ENCODE measurements at regions not wholly inside any gene's neighbourhood (a gene's known extent, or its start where the extent isn't known, plus 50 kb on each side); places are given as distances from the start of the nearest gene placed in this dataset.
"Not testable (repeated sequence)": the region's sequence is repeated elsewhere in the genome, so short reads cannot be mapped to it uniquely, and the experiment has no call there.

DNA sequence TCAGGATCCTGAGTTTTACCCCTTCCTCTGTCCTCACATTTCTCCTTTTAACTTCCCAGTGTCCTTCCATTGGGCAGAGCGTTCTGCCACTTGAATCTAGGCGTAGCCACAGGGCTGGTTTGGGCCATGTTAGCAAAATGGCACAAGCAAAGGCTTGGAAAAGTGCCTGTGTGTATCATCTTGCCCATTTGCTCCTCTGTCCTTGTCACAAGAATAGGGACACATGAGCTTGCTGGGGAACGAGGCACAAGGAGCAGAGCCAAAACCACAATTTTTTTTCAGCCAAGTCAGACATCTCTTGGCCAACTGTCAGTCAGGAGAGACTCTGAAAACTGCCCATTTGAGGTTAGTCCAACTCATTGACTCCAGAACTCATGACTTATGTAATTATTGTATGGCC lies 285.2 kb downstream of the ZNF248 start:
- DNase-seq (ENCODE audit: low spot score): no peak

DNA sequence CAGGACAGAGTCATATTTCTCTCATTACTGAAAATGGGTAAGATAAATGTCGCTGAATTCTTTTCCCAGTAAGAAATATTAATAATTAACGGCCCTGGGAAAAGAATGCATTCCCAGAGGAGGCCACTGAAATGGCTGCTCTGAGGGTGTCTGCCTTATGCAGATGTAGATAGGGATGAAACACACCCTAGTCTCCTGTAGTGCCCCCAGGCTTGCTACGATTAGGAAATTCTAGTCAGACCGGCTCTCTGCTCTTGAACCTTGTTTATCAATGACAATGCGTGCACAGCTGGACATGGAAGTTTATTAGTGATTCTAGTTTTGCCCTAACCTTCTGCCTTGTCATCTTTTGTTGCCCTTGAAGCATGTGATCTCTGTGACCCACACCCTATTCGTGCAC lies 291.1 kb downstream of the ZNF248 start:
- DNase-seq (ENCODE audit: low spot score): no peak

DNA sequence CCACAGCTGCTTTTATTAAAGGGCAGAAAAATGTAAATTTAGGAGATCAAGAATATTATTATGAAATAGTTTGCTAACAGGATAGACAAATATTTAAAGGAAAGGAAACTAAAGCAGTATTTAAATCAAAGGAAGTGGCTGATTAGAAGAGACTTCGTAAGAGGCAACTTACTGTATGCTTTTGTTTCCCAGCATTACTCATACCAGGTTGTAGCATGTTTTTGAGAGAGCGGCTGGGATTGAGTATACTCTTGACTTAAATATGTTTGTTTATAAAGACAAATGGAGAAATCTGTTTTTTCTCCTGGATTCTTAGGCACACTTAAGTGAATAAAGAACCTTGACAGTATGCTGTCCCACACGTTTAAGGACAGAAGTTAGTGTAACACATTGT lies 293.7 kb downstream of the ZNF248 start:
- no peak for DNase-seq (ENCODE audit: low spot score)

DNA sequence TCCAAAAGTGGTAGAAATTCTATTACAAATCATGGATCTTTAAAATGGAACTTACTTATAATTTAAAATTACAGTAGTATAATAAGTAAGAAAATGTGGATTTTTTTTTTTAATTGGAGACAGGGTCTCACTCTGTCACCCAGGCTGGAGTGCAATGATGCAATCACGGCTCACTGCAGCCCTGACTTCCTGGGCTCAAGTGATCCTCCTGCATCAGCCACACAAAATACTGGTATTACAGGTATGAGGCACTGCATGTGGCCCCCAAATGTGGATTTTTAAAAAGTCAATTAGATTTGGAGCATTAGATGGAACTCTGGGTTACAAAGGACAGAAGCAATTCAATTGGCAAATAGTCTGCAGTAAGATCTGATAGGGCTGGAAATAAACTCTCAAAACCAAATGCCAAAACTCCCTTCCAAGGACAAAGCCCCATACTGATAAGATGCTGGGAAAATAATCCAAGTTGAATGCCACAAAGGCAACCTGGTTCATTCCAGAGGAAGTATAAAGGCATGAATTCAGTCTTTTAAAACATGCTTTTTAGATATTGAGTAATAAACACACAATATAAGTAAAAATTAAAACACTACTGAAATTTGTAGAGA lies 294.2 kb downstream of the ZNF248 start:
- DNase-seq (ENCODE audit: low spot score): no peak

DNA sequence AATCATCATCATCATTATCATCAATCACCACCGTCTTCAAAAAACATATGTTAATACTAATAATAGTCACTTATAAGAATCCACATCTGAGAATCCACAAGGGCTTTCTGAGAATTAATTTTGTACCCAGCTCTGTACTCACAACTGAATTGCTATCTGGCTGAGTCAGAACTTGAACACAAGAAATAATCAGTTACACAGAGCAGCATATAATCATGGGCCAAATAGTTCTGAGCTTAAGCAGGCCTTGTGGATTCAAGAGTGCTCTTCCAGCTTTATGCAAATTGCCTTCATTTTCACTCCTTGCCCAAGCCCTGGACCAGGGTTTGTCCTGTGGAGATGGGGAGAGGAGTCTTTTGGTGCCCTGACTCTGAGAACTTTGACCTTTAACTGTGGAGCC lies 304.5 kb downstream of the ZNF248 start:
- DNase-seq (ENCODE audit: low spot score): no peak

DNA sequence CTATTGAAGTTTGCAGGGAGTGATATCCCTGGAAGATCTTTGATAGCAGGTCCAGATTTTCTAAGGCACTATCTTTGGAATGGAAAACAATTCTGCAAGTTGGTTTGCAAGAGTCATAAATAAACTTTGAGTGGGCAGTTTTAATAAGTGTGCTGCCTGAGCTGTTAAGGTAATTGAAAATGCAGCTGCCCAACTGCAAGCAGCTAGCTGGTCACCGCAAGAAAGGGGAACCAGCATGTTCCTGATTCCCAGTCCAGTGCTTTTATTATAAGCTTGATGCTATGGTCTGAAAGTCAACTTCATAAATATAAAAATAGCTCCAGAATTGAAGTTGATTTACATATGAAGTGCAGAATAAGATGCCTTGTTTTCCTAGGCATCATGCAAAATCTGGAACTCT lies 308.4 kb downstream of the ZNF248 start:
- DNase-seq (ENCODE audit: low spot score): no peak

DNA sequence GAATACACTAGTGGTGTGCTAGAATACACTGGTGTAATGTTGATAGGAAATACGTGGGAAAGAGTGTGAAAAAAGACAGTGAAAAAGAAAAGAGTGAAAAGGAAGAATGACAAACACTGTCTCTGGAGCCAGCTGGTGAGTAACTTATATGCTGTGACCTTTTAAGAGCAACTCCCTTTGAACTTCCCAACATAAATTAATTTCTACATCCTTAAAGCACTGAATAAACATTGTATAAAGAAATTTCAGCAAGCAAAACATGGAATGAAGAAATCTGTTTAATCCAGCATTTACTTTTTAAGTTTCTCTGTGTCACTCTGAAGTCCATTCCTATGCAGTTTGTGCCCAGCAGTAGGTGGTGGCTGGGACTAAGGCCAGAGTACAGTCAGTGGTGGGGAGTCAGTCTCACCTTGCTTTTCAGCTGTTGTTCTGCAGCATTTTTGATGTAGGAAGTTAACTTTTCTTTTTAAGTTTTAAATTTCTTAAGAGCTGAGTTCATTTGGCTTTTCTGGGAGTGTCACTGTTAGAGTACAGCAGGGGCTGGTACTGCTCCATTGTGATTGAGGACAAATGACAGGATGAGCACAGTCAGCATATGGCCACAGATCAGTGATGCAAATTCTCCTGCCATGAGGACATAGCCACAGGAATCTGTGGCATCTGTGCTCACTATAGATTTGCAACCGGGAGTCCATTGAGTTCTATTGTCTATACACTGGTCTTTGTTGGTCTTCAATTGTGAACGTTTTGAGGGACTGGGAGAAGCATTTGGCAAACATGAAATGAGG lies 321.8 kb downstream of the ZNF248 start:
- DNase-seq (ENCODE audit: low spot score): no peak

DNA sequence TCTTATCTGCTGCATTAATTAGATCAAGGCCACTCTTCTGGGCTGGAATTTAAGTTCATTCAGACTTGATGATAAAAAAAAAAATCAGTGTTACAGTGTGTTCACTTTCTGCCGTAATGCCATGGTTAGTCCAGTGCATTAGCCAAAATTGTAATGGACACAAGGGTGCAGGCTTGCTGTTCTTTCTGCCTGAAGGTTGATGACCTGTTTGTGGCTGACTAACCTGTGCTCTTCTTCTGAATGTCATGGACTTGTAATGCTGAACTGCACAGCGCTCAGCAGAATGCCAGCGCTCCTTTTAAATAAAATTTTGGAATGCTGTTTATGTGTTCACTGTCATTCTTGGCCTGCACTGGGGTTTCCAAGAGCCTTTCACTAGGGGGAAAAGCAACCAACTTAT lies 323.2 kb downstream of the ZNF248 start:
- no peak for DNase-seq (ENCODE audit: low spot score)

DNA sequence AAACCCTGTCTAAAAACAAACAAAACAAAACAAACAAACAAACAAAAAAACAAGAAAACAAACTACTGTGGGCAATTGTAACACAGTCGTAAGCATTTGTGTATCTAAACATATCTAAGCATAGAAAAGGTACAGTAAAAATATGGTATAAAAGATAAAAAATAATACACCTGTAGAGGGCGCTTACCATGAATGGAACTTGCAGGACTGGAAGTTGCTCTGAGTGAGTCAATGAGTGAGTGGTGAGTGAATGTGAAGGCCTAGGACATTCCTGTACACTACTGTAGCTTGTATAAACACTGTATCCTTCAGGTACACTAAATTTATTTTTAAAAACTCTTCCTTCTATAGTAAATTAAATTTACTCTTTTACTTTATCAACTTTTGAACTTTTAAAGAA lies 332.0 kb downstream of the ZNF248 start:
- DNase-seq (ENCODE audit: low spot score): peak; percentile 41

DNA sequence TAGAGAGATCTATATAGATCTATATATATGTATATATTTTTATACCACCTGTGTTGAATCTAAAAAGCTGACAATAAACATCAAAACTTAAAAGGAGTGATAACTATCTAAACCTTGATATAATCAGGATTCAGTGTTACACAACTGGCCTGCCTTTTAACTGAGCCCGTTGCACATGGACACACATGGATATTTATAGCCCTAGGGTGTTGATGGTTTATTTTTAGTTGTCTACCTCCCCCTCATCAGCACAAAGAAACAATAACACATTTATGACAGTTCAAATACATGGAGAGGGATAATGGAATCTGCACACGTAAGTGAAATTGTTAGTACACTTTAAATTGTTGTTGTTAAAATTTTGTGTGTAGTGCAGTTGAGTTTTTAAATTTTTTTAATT lies 336.9 kb downstream of the ZNF248 start:
- no peak for DNase-seq (ENCODE audit: low spot score)

DNA sequence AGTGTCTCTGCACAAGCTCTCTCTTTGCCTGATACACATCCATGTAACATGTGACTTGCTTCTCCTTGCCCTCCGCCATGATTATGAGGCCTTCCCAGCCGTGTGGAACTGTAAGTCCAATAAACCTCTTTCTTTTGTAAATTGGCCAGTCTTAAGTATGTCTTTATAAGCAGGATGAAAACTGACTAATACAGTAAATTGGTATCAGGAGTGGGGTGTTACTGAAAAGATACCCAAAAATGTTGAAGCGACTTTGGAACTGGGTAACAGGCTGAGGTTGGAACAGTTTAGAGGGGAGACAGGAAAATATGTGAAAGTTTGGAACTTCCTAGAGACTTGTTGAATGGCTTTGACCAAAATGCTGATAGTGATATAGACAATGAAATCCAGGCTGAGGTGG lies 346.9 kb downstream of the ZNF248 start:
- not testable (repeated sequence) for DNase-seq (ENCODE audit: low spot score)

DNA sequence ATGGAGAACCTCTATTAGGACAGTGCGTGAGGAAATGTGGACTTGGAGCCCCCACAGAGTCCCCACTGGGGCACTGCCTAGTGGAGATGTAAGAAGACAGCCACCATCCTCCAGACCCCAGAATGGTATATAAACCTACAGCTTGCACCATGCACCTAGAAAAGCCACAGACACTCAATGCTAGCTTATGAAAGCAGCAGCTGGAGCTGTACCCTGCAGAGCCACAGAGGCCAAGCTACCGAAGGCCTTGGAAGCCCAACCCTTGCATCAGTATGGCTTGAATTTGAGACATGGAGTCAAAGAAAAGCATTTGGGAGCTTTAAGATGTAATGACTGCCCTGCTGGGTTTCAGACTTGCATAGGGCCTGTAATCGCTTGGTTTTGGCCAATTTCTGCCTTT lies 361.3 kb downstream of the ZNF248 start:
- no peak for DNase-seq (ENCODE audit: low spot score)

DNA sequence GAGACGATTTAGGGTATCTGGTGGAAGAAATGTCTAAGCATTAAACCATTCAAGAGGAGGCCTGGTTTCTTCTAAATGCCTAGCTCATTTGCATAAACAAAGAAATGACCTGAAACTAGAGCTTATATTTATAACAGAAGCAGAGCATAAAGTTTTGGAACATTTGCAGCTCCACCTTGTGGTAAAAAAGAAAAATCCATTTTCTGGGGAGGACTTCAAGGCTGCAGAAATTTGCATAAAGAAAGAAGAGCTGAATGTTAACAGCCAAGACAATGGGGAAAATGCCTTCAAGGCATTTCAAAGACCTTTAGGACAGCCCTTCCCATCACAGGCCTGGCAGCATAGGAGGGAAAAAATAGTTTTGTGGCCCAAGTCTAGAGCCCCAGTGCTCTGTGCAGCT lies 362.0 kb downstream of the ZNF248 start:
- DNase-seq (ENCODE audit: low spot score): peak; percentile 65

DNA sequence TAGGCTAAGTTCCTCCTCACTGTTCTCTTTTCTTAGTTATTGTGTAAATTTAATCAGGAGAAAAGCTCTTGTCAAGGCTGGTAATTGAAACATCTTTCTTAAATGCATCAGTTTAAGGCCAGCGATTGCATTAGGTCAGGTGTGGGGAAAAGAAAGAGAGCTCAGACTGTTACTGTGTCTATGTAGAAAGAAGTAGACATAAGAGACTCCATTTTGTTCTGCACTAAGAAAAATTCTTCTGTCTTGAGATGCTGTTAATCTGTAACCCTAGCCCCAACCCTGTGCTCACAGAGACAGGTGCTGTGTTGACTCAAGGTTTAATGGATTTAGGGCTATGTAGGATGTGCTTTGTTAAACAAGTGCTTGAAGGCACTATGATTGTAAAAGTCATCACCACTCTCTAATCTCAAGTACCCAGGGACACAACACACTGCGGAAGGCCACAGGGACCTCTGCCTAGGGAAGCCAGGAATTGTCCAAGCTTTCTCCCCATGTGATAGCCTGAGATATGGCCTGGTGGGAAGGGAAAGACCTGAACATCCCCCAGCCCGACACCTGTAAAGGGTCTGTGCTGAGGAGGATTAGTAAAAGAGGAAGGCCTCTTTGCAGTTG lies 364.1 kb downstream of the ZNF248 start:
- DNase-seq (ENCODE audit: low spot score): not testable (repeated sequence)

DNA sequence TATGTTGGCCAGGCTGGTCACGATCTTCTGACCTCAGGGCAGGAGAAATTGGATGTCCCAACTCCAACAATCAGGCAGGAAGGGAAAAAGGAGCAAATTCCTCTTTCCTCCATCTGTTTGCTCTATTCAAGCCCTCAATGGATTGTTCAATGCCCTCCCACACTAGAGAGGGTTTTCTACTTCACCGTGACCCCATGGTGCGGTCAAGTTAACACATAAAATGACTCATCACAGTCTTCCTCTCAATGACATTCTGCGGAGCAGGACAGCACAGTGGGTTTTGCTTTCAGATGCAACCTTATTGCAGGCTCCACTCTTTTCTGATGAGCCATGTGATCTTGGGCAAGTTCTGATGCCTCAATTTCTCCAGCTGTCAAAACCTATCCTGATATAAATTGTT lies 364.9 kb downstream of the ANKRD30A start:
- no peak for DNase-seq (ENCODE audit: low spot score)

DNA sequence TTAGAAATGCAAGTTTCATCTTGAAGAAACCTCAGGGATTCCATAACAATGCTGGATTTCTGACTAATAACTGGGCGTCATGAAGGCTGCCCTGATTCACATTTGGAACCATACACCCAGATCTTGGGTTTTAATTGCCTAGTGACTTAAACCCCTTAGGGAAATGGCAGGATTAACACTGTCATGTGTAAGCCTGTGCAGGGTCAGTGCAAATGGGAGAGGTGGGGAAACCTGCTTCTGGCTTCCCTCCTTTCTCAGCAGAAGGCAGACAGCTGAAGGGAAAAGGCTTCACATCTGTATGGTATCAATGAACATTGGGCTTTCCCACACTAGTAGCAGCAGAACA lies 364.2 kb downstream of the ANKRD30A start:
- DNase-seq (ENCODE audit: low spot score): no peak

DNA sequence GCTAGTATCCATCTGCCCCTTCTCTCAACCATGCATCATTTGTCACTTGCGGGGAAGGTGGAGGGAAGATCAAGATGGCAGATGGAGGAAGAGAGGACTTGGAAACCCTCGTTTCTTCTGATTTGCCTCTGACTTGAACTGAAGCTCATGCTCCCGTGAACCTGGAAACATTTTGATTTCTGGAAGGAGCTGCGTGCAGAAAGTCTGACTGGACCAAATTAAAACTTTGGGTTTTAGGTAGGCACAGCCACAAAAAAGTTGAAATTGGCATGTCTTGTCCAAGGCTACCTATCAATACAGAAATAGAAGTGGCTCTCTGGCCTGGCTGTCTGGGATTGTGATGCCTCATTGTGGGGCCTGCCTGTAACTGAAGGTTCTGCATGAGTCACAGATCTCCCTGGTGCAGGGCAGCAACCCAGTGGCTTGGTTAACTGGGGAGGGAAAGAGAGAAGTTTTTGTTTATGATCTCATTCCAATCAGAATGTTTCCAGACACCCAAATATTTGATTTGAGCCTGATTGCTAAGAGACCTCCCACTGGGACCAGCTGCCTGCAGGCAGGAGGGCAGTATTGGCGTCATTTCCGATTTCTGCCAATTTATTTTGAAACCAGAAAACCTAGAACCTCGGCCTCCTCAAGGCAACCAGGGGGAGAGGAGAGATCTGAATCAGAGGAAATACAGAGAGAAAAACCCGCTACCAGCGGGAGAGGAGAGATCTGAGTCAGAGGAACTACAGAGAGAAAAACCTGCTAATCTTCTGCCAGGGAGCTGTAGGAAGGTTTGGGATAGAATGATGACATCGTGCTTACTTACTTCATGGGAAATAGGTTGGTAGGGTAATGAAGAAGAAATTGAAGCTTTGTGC lies 363.6 kb downstream of the ANKRD30A start:
- no peak for DNase-seq (ENCODE audit: low spot score)

DNA sequence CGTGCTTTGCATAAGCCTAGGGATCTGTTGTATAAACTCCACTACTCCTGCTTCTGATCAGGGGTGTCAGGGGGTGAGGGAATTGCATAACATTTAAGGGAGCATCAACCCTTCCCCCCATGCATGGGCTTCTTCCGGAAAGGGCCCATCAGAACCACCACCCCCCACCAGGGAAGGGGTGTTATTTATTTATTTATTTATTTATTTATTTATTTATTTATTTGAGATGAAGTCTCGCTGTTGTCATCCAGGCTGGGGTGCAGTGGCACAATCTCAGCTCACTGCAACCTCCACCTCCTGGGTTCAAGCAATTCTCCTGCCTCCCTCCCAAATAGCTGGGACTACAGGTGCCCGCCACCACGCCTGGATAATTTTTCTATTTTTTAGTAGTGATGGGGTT lies 355.2 kb downstream of the ANKRD30A start:
- DNase-seq (ENCODE audit: low spot score): not testable (repeated sequence)

DNA sequence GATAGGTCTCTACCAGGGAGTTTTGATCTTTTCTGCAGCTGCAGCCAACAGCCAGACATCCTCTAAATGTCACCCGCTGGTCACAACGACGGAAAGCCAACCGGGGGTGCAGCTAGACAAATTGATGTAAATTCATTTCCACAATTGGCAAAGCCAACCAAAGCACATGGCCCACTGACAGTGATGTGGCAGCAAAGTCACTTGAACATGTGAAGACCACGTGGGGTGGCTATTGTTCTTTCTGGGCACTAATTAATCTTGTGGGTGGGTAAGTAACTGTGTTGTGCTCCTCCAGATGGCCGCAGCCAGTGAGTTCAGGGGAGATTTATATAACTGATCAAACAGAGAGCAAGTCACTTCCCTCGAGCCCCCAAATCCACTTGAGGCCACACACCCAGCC lies 354.1 kb downstream of the ANKRD30A start:
- no peak for DNase-seq (ENCODE audit: low spot score)

DNA sequence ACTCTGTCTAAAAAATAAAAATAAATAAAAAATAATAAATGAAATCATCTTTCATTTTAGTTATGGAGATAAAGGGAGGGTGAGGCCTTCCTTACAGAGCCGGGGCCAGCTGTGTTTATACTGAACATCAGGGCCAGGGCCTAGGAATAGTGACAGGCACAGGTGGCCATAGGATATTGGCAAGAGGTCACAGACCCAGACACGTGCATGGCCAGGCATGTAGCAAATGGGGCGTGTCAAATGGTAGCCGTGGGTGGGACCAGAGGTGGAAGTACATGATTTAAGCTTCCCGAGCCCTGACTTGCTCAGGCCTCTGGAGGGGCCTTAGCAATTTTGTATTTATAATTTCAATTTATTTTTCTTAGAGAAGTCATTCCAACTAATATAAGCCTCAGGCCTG lies 353.0 kb downstream of the ANKRD30A start:
- DNase-seq (ENCODE audit: low spot score): no peak

DNA sequence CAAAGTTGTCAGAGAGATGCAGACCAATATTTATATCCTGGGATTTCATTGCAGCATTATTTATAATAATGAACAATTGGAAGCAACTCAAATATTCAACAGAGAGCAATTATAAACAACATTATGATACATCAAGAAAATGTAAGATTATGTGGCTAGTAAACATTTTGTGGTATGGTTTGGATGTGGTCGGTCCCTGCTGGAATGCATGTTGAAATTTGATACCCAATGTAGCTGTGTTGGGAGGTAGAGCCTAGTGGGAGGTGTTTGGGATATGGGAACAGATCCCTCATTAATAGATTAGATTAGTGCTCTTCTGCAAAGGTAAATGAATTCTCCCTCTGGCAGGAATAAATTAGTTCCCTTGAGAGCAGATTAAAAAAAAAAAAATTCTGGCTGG lies 350.9 kb downstream of the ANKRD30A start:
- no peak for DNase-seq (ENCODE audit: low spot score)

DNA sequence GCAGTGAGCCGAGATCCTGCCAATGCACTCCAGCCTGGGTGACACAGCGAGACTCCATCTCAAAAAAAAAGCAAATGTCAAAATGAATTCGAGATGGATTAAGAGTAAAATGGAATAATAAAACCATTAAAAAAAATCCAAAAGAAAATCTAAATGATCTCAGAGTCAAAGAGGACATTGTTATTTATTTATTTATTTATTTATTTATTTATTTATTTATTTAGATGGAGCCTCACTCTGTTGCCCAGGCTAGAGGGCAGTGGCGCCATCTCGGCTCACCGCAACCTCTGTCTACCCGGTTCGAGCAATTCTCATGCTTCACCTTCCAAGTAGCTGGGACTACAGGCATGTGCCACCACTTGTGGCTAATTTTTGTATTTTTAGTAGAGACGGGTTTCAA lies 349.2 kb downstream of the ANKRD30A start:
- no peak for DNase-seq (ENCODE audit: low spot score)

DNA sequence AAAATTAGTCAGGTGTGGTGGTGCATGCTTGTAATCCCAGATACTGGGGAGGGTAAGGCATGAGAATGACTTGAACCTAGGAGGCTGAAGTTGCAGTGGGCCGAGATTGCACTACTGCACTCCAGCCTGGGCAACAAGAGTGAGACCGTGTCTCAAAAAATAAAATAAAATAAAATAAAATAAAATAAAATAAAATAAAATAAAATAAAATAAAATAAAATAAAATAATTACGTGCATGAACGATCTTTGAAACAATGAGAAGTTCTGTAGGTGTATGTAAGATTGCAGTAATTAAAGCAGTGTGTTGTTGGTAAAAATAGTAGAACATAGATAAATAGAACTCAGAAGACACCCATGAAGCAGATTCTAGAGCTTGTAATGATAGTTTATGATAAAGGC lies 348.5 kb downstream of the ANKRD30A start:
- no peak for DNase-seq (ENCODE audit: low spot score)

Data from NAMALWA (cell line).